GF-D8 (cell line): ENCODE measurements at regions not wholly inside any gene's neighbourhood (a gene's known extent, or its start where the extent isn't known, plus 50 kb on each side); places are given as distances from the start of the nearest gene placed in this dataset.

Experiments used
- DNase-seq: peaks from one replicate; lab custom pipeline; 2025; lab: John Stamatoyannopoulos, UW

DNA sequence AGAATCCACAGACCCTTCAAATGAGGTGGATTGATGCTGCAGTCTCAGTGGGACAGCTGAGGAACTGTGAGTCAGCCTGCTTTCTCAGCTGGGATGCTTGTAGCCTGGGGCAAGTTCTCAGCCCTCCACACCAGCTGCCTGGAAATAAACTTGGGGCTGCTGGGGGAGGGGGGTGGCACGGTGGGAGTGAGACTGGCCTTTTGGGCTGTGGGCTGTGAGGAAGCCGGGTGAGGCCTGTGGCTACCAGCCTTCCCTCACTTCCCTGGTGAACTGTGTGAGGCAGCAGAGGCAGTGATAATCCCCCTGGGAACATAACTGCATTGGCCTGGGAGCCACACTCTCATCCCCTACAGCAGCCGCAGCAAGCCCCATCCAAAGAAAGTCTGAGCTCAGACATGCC, 114.5 kb upstream of the GUCY1A1 start:
- no peak for DNase-seq

DNA sequence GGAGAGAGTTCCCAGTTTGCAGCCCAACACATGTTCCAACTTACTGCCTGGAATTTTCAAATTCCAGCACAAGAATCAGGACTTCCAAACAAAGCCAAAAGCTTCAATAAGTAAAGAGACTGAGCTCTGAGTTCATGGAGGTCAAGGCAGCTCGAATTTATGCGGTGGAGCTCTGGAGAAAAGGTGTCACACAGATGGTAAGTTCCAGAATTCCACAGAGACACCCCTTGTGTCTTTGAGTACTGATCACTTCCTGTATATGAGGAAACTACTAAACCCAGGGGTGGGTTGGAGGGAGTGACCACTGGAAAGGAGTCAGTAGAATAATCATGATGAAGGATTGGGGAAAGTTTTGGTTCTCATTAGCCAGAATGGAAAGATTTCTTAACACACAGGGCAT, 118.5 kb upstream of the GUCY1A1 start:
- DNase-seq = no peak

DNA sequence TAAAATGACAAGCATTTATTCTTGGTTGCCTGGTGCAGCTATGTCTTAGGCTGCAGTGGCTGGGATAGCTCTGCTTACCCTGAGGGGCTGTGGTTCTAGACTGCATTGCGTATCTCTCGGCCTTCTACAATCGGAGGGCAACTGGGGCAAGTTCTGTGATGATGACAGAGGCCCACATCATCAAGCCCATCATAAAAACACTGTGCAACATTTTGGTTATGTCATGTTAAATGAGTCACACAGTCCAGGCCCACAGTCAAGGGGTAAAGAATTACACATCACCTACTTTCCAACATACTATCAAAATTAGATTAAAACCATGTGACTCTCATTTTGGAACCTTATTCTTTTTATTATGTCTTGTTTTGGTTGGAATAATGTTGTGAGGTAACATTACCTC, 120.2 kb upstream of the GUCY1A1 start:
- no peak for DNase-seq

DNA sequence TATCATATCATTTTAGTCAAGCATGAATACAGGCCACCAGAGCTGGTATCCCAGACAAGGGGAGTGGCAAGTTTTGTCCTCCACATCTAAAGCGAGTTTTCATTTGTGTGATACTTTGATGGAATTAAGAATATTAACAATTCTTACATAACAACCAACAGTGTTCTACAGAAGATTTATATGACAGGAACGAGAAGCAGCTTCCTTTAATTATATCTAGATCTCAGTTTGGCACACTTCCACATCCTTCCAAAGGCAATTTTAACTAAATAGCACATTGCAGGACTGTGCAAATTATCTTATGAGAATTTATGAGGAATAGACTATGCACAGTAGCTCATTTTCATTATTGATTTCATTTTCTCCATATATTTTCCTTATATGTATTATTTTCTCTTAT, 121.2 kb upstream of the GUCY1A1 start:
- no peak for DNase-seq

DNA sequence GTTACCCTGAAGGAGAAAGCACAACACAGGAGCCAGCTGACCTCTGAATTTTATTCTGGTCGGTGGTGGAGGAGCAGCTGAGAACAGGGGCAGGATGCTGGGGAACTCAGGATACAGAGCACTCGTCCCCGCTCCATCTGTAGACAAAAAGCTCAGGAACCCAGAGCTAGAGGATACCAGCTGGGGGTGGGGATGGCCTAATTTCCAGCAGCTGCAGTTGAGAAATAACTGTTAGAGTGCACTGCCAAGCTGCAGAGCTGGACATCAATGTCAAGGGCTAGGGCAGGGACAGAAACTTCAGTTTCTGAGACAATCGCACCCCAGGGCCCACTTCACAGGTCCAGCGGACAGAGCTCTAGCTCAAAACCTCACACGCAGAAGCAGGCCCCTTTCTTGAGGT, 122.1 kb upstream of the GUCY1A1 start:
- no peak for DNase-seq

DNA sequence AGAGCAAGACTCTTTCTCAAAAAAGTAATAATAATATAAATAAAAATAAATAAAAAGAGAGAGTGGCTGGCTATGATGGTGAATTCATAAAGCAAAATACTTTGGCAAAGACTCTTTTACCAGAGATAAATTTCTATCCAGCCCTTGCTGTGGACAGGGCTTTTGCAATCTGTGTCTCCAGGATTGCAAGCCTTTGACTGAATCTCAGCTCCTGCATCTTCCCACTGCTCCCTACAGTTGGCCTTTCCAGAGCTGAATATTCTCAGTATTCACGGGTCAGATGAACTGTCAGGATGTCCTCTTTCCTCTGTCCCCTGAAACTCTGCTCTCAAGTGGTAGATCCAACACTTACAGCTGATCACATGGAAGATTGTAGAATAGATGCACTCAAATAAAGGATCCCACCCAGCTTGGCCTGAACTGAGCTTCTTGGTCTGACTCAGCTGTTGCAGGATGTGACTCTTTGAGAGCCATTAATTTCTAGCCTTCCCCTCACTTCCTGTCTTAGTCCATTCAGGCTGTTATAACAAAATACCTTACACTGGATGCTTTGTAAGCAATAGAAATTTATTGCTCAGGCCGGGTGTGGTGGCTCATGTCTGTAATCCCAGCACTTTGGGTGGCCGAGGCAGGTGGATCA, 123.4 kb upstream of the GUCY1A1 start:
- DNase-seq = no peak

DNA sequence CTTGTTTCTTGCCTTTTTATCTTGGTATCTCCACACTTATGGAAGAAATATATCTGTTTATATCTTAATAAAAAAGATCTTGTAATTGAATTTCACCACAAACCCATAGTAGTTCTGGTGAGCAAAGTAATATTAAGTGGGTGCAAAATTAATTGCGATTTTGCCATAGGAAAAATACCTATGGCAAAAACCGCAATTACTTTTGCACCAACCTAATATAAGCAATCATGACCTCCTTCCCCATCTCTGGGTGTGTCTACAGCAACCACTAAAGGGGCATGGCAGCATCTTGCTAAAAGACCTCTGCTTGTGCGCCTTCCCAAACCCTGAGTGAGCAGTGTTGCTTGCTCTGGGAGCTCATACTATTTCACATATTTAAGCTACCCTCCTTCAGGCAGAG, 124.2 kb upstream of the GUCY1A1 start:
- DNase-seq = no peak

DNA sequence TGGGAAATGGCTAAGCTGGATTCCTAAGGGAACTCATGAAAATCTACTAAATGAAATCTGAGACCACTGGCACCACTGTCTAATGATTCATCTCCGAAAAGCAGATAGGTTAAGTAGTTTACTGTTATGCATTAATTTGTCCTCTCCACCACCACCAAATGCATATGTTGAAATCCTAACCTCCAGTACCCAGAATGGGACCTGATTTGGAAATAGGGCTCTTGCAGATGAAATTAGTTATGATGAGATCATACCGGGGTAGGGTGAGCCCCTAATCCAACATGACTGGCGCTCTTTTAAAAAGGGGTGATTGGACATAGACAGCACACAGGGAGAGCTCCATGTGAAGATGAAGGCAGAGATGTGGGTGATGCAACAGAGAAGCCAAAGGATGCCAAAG, 124.9 kb upstream of the GUCY1A1 start:
- DNase-seq = no peak

GRCh38 chr4:155540698-155541097, 126.0 kb upstream of the GUCY1A1 start:
- DNase-seq = no peak

- no peak for DNase-seq
Measured at GRCh38 chr4:155539746-155540145, 126.9 kb upstream of the GUCY1A1 start.

DNA sequence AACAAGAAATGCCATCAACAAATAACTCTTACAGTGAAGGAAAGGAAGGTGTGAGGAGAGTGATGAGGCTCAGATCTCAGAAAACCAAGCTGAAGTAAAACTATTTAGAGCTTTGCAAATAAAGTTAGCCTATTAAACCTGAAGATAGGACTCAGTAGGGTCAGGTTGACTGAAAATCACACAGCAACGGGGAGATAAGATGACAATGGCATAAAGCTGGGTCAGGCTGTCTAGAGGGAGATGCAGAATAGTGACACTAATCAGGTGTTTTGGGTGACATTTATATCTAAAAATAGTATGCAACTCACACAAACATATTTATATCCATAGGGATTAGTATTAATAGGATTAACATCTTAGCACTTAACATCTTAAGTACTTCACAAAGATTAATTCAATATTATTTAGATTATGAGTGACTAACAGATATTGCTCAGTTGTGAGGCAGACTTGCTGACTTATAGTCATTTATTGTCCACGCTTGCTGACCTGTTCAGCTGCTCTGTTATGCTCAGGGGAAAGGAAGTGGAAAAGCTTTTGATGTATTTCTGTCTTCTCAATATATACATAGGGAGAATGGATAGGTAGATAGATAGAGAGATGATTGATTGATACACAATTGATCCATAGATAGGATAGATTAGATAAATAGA, 130.7 kb upstream of the GUCY1A1 start:
- no peak for DNase-seq

- no peak for DNase-seq
Measured at GRCh38 chr4:155532373-155533085, 134.1 kb upstream of the GUCY1A1 start.

DNA sequence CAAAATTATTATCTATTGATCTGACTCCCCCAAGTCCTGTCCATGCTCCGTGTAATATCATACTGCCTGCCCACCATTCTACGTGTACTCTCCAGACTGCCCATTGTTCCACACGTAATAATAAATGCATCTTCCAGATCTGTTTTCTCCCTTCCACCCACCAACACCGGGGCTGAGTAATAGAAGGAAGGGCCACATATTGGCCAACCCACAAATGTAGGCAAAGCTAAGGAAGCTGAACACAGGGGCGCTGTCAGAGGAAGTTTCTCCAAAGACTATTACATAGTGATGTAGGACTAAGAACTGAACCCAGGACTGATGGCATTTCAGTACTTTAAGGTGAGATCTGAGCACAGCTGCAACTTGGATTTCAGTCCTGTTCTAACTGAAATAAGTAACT, 135.8 kb upstream of the GUCY1A1 start:
- no peak for DNase-seq

DNA sequence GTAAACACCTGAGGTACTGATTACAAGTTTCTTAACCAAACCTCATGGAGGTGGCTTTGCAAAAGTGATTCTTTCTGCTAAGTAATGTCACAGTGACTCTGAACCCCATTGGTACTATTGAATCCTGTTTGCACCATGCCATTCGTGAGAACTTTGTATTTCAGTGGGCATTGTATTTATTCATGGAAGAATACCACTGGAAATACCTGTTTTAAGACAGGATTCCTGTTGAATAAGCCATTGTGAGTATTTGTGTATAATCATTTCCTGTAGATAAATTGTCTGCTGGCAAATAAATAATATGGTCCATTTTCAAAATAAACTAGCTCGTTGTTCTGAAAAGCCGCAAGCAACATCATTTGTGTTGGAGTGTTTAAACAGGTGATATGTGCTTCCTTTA, 136.4 kb upstream of the GUCY1A1 start:
- no peak for DNase-seq

GRCh38 chr4:155529716-155530115, 136.9 kb upstream of the GUCY1A1 start:
- no peak for DNase-seq

DNA sequence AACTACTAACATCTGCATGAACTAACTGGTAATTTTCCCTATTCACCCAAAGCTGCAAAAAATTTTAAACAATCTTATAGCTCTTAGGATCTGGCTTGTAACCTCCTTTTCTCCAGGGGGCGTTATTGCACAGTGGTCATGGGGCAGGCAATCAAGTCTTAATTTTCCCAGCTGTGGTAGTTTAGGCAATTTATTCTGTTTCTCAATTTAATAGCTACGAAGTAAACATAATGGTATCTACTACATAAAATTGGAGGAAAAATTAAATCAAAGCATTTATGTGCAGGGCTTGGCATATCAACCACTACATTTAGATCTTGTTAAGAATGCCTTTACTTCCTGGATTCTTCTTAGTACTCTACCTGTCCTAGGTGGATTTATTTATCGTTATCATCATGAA, 137.4 kb upstream of the GUCY1A1 start:
- no peak for DNase-seq

- no peak for DNase-seq
Measured at GRCh38 chr4:155526452-155527169, 140.0 kb upstream of the GUCY1A1 start.

DNA sequence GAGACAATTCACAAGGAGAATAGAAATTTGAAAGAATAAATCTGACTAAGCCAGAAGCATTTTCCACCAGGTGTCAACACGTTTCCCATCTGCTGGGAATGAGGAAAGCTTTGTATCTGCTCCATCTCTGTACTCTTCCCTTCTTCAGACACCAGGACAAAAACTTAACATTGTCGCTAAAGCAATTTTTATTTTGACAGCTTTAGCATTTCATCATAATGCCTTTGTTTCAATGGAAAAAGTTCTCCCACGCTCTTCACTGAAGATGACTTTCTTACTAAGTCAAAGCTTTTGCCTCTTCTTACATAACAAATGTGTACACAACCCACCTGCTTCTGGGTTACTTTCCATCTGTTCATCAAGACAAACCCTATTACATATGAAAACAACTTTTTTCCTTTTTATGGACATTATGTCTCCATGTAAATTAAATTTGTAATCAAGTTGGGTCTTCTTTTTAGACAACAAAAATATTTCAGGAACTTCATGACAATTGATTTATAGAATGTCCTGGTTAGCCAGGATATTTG, 141.7 kb upstream of the GUCY1A1 start:
- no peak for DNase-seq

DNA sequence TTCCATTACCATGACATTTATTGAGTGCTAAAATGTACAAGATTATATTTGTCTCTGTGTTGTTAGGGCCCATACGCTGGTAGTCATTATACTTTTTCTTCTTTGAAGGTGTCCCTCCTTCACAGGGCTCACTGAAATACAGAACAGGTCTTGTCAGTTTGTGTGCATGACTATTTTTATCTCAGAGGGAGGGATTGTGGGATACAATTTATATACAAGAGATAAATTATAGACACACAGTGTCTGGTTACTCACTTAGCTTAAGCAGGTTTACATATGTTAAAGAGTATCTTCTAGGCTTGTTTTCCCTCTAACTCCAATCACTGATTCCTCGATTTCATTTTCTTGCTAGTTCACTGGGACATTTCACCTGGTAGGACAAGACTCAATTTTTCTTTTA, 143.3 kb upstream of the GUCY1A1 start:
- no peak for DNase-seq

- DNase-seq = no peak
Measured at GRCh38 chr4:155522201-155522600, 144.4 kb upstream of the GUCY1A1 start.

DNA sequence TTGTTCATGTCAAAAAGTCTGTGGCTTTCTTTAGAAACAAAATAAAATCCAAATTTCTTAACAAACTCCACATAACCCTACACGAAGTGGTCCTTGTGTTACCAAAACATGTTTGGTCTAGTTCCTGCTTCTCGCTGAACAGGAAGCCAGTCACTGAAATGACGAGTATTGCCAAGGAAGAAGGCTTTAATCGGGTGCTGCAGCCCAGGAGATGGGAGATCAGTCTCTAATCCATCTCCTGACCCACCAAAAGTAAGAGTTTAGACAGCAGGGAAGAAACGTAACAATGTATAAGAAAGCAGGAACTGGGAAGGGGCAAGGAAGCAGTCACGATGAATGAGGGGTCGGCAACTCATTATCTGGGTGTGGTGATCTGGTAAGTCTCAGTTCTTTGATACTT, 144.6 kb upstream of the MAP9 start:
- no peak for DNase-seq

DNA sequence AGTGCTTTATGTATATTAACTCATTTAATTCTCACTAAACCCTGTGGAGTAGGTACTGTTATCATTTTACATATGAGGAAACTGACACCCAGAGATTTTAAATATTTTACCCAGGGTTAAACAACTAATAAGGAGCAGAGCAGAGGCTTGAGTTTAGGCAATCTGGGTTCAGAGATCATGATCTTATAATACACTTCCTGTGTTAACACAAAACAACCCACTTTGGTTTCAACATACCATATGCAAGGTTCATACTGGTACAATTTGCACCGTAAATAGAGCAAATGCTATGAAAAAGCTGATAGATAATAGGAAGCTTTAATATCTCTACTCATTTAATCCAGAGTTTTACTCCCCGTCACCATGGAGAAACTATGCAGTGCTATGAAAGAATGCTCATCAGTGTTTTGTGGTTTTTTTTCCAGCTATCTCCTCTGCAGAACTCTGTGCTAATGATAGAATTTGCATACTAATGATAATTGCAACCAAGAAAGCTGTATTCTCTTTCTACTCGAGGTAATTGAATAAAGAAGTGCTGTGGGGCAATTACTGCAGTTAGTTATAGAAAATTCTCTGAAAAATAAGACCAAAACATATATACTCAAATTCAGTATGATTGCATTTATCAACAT, 138.8 kb upstream of the MAP9 start:
- no peak for DNase-seq
